ENCODE measurements at regions not wholly inside any gene's neighbourhood (a gene's known extent, or its start where the extent isn't known, plus 50 kb on each side); places are given as distances from the start of the nearest gene placed in this dataset.

- no peak for DNase-seq (ENCODE audit: low spot score)
Measured at GRCh38 chr5:178808886-178809285, 50.9 kb upstream of the ZNF354B start.

- no peak for DNase-seq (ENCODE audit: low spot score)
Measured at GRCh38 chr5:178801021-178801420, 58.7 kb upstream of the ZNF354B start.

- no peak for DNase-seq (ENCODE audit: low spot score)
Measured at GRCh38 chr5:178797546-178798440, 62.0 kb upstream of the ZNF354B start.

GRCh38 chr5:178797101-178797521 is 62.6 kb upstream of the ZNF354B start:
- no peak for DNase-seq (ENCODE audit: low spot score)

GRCh38 chr5:178796165-178796945 is 63.4 kb upstream of the ZNF354B start:
- DNase-seq (ENCODE audit: low spot score) = no peak

GRCh38 chr5:178794433-178794832 is 64.0 kb upstream of the ZNF354A start:
- no peak for DNase-seq (ENCODE audit: low spot score)

GRCh38 chr5:178793696-178794095 is 63.2 kb upstream of the ZNF354A start:
- DNase-seq (ENCODE audit: low spot score) = no peak

GRCh38 chr5:178793151-178793550 is 62.7 kb upstream of the ZNF354A start:
- DNase-seq (ENCODE audit: low spot score) = peak; percentile 60

- no peak for DNase-seq (ENCODE audit: low spot score)
Measured at GRCh38 chr5:178791976-178792375, 61.5 kb upstream of the ZNF354A start.

GRCh38 chr5:178790371-178790770 is 59.9 kb upstream of the ZNF354A start:
- no peak for DNase-seq (ENCODE audit: low spot score)

GRCh38 chr5:178788381-178789085 is 58.1 kb upstream of the ZNF354A start:
- DNase-seq (ENCODE audit: low spot score) = no peak

GRCh38 chr5:178787889-178788288 is 57.4 kb upstream of the ZNF354A start:
- DNase-seq (ENCODE audit: low spot score) = no peak

GRCh38 chr5:178786859-178787499 is 56.5 kb upstream of the ZNF354A start:
- DNase-seq (ENCODE audit: low spot score) = peak; percentile 92

GRCh38 chr5:178786417-178786816 is 56.0 kb upstream of the ZNF354A start:
- no peak for DNase-seq (ENCODE audit: low spot score)

- peak; percentile 72 for DNase-seq (ENCODE audit: low spot score)
Measured at GRCh38 chr5:178785999-178786398, 55.5 kb upstream of the ZNF354A start.

- no peak for DNase-seq (ENCODE audit: low spot score)
Measured at GRCh38 chr5:178784391-178784790, 53.9 kb upstream of the ZNF354A start.

GRCh38 chr5:178781936-178782335 is 51.5 kb upstream of the ZNF354A start:
- DNase-seq (ENCODE audit: low spot score) = no peak

GRCh38 chr5:178780581-178781498 is 50.4 kb upstream of the ZNF354A start:
- DNase-seq (ENCODE audit: low spot score) = no peak
